HCT116 (cell line): ENCODE measurements at regions not wholly inside any gene's neighbourhood (a gene's known extent, or its start where the extent isn't known, plus 50 kb on each side); places are given as distances from the start of the nearest gene placed in this dataset.

Experiments
- ATAC-seq: fragments of 200-7000 bp; cut with Tn5 transposase; 2 replicates; pipeline ENCODE4 v1.9.1; 2020; ENCODE audit warnings: mild to moderate bottlenecking, moderate library complexity
- BruUV-seq: library from RNA; stranded (reverse); fragments of 400-500 nt; replicated peaks from 2 replicates; lab custom pipeline; 2021; lab: Mats Ljungman, UMichigan
- CTCF ChIA-PET: fragments of 300-600 bp; sonication (Branson Sonifier 250); formaldehyde crosslinking; loops from one replicate; lab custom pipeline; 2021; ENCODE audit warnings: antibody characterized with exemption; lab: Charles Lee
- POLR2A ChIA-PET: fragments of 300-600, 350-600 bp; sonication (Branson Sonifier 250); formaldehyde crosslinking; loops from one replicate; lab custom pipeline; 2021; ENCODE audit warnings: antibody characterized with exemption; lab: Charles Lee
- RAD21 ChIA-PET, 2 experiments: fragments of 300-600 bp; sonication (Branson Sonifier 250); formaldehyde crosslinking; loops; one replicate each; lab custom pipeline; 2023; ENCODE audit warnings: low total read pairs in 2 of 2; ENCODE audit not compliant: uncharacterized antibody in 2 of 2, unreplicated experiment in 2 of 2, low non-redundant PET in 1 of 2; lab: Charles Lee
- DNase-seq: peaks from one replicate; pipeline ENCODE4 v3.0.0-alpha.2; 2010; ENCODE audit warnings: low read depth, low spot score
- H2AFZ ChIP-seq: fragments of 200-600 bp; shearing (Covaris generic), sonication (generic); 2 replicates; pipeline ENCODE4 v1.6.1; 2017; ENCODE audit warnings: low read depth, mixed run types, mixed read lengths, antibody characterized with exemption, low read length; ENCODE audit not compliant: poor library complexity, severe bottlenecking
- H3K27ac ChIP-seq: 2 replicates; pipeline ENCODE4 v1.5.1; 2012; ENCODE audit warnings: low read depth, low read length
- H3K27me3 ChIP-seq: fragments of 200-600 bp; sonication (generic); 2 replicates; pipeline ENCODE4 v1.6.1; 2016; ENCODE audit warnings: mixed run types, low read length, mixed read lengths; ENCODE audit not compliant: insufficient read depth
- H3K36me3 ChIP-seq, 2 experiments: fragments of 200-500 bp in 1 of 2; fragments of 200-600 bp in 1 of 2; sonication (Bioruptor generic) in 1 of 2; sonication (generic) in 1 of 2; 2 replicates each; pipeline versions ENCODE4 v1.5.1 to v1.6.1; 2014 to 2016; ENCODE audit warnings: low read length in 2 of 2, inconsistent platforms in 1 of 2, mixed read lengths in 1 of 2, mixed run types in 1 of 2; ENCODE audit not compliant: insufficient read depth in 2 of 2, control insufficient read depth in 1 of 2
- H3K4me1 ChIP-seq, 2 experiments: fragments of 200-600 bp in 1 of 2; sonication (generic) in 1 of 2; 2 replicates each; pipeline versions ENCODE4 v1.5.1 to v1.6.1; 2012 to 2017; ENCODE audit warnings: low read length in 2 of 2, inconsistent platforms in 1 of 2, mild to moderate bottlenecking in 1 of 2, mixed read lengths in 1 of 2, mixed run types in 1 of 2, moderate library complexity in 1 of 2; ENCODE audit not compliant: insufficient read depth in 2 of 2, control insufficient read depth in 1 of 2
- H3K4me2 ChIP-seq: fragments of 200-600 bp; sonication (generic); 2 replicates; pipeline ENCODE4 v1.6.1; 2017; ENCODE audit warnings: mixed run types, low read length, mixed read lengths
- H3K4me3 ChIP-seq, 2 experiments: fragments of 200-600 bp in 1 of 2; sonication (generic) in 1 of 2; replicated peaks in 1 of 2; 2 replicates each; pipeline ENCODE4 v1.5.1; 2011 to 2016; ENCODE audit warnings: low read length in 2 of 2, control low read depth in 1 of 2, low read depth in 1 of 2, mild to moderate bottlenecking in 1 of 2, mixed read lengths in 1 of 2, mixed run types in 1 of 2
- H3K79me2 ChIP-seq: fragments of 200-600 bp; sonication (generic); 2 replicates; pipeline ENCODE4 v1.6.1; 2017; ENCODE audit warnings: mild to moderate bottlenecking, mixed run types, low read length, moderate library complexity, mixed read lengths; ENCODE audit not compliant: insufficient read depth
- H3K9ac ChIP-seq: fragments of 200-600 bp; sonication (generic); 2 replicates; pipeline ENCODE4 v1.6.1; 2016; ENCODE audit warnings: low read length, mixed read lengths
- H3K9me2 ChIP-seq: fragments of 200-600 bp; sonication (generic), shearing (Covaris generic); 2 replicates; pipeline ENCODE4 v1.6.1; 2017; ENCODE audit warnings: mixed run types, mild to moderate bottlenecking, moderate library complexity; ENCODE audit not compliant: insufficient read depth
- H3K9me3 ChIP-seq, 2 experiments: fragments of 200-500 bp in 1 of 2; fragments of 200-600 bp in 1 of 2; sonication (Bioruptor generic) in 1 of 2; sonication (generic) in 1 of 2; 2 replicates each; pipeline ENCODE4 v1.6.1; 2014 to 2017; ENCODE audit warnings: low read length in 2 of 2, mixed read lengths in 2 of 2, inconsistent platforms in 1 of 2, low read depth in 1 of 2, mild to moderate bottlenecking in 1 of 2, mixed run types in 1 of 2, moderate library complexity in 1 of 2; ENCODE audit not compliant: control insufficient read depth in 1 of 2, insufficient read depth in 1 of 2
- H4K20me1 ChIP-seq: fragments of 200-600 bp; sonication (generic), shearing (Covaris generic); 2 replicates; pipeline ENCODE4 v1.6.1; 2017; ENCODE audit warnings: mixed run types, mild to moderate bottlenecking, moderate library complexity; ENCODE audit not compliant: insufficient read depth
- CBX3 ChIP-seq: IDR thresholded peaks from 2 replicates; pipeline ENCODE4 v1.6.1; 2012; ENCODE audit warnings: low read depth
- EGR1 ChIP-seq: IDR thresholded peaks from 2 replicates; pipeline ENCODE4 v1.6.1; 2012; ENCODE audit warnings: low read depth
- ELF1 ChIP-seq: IDR thresholded peaks from 2 replicates; pipeline ENCODE4 v1.6.1; 2012; ENCODE audit warnings: low read depth, borderline replicate concordance
- EZH2 ChIP-seq: fragments of 200-600 bp; sonication (generic); IDR thresholded peaks from 2 replicates; pipeline ENCODE4 v1.6.1; 2017; ENCODE audit warnings: antibody characterized with exemption, mixed run types
- FOSL1 ChIP-seq: IDR thresholded peaks from 2 replicates; pipeline ENCODE4 v1.6.1; 2012; ENCODE audit warnings: low read depth
- JUND ChIP-seq: IDR thresholded peaks from 2 replicates; pipeline ENCODE4 v1.6.1; 2012
- POLR2A ChIP-seq: IDR thresholded peaks from 2 replicates; pipeline ENCODE4 v1.7.0; 2011; ENCODE audit warnings: borderline replicate concordance; ENCODE audit not compliant: insufficient read depth, insufficient read length; ENCODE audit errors: extremely low read depth
- POLR2AphosphoS5 ChIP-seq: IDR thresholded peaks from 2 replicates; pipeline ENCODE4 v1.6.1; 2011; ENCODE audit warnings: mild to moderate bottlenecking, low read depth, low read length, moderate library complexity
- RAD21 ChIP-seq: IDR thresholded peaks from 2 replicates; pipeline ENCODE4 v1.6.1; 2012; ENCODE audit warnings: low read depth, mild to moderate bottlenecking
- SIN3A ChIP-seq: IDR thresholded peaks from 2 replicates; pipeline ENCODE4 v1.6.1; 2012; ENCODE audit warnings: low read depth
- SP1 ChIP-seq: IDR thresholded peaks from 2 replicates; pipeline ENCODE4 v1.6.1; 2012; ENCODE audit warnings: low read depth
- SRF ChIP-seq: IDR thresholded peaks from 2 replicates; pipeline ENCODE4 v1.6.1; 2012; ENCODE audit warnings: low read depth
- TCF7L2 ChIP-seq: IDR thresholded peaks from 2 replicates; pipeline ENCODE4 v1.7.0; 2011; ENCODE audit warnings: borderline replicate concordance, inconsistent platforms; ENCODE audit not compliant: insufficient read depth, insufficient read length; ENCODE audit errors: extremely low read depth
- ZFX ChIP-seq: fragments of 450-650 bp; IDR thresholded peaks from 2 replicates; pipeline ENCODE4 v1.6.1; 2017
- ZNF274 ChIP-seq: fragments of 200-500 bp; sonication (Bioruptor generic); IDR thresholded peaks from 2 replicates; pipeline ENCODE4 v1.6.1; 2014; ENCODE audit warnings: mild to moderate bottlenecking, low read depth, low read length, inconsistent platforms
- intact Hi-C: fragments of 100-400 bp; cut with micrococcal nuclease; formaldehyde crosslinking; loops from 2 replicates; pipeline ENCODE4 v1.10.0; 2022
- TF ChIP-seq, protein P1 (sequence below): IDR thresholded peaks from 2 replicates; pipeline ENCODE4 v1.6.1; 2011; ENCODE audit warnings: mild to moderate bottlenecking, low read length, moderate library complexity; ENCODE audit not compliant: insufficient replicate concordance; ENCODE audit errors: extremely low read depth
- TF ChIP-seq, protein P2 (sequence below): IDR thresholded peaks from 2 replicates; pipeline ENCODE4 v1.6.1; 2012
- TF ChIP-seq, protein P3 (sequence below): IDR thresholded peaks from 2 replicates; pipeline ENCODE4 v1.6.1; 2012; ENCODE audit warnings: low read depth
- TF ChIP-seq, protein P4 (sequence below), 3 experiments: fragments of 200-600 bp in 1 of 3; sonication (generic) in 1 of 3; IDR thresholded peaks in 2 of 3; conservative IDR thresholded peaks in 1 of 3; 2 replicates each; pipeline ENCODE4 v1.5.1; 2012 to 2017; ENCODE audit warnings: low read depth in 2 of 3, low read length in 2 of 3, antibody characterized with exemption in 1 of 3, borderline replicate concordance in 1 of 3, control low read depth in 1 of 3, mild to moderate bottlenecking in 1 of 3, mixed read lengths in 1 of 3, mixed run types in 1 of 3, moderate library complexity in 1 of 3; ENCODE audit not compliant: insufficient read depth in 1 of 3
- TF ChIP-seq, protein P5 (sequence below): IDR thresholded peaks from 2 replicates; pipeline ENCODE4 v1.6.1; 2012

DNA sequence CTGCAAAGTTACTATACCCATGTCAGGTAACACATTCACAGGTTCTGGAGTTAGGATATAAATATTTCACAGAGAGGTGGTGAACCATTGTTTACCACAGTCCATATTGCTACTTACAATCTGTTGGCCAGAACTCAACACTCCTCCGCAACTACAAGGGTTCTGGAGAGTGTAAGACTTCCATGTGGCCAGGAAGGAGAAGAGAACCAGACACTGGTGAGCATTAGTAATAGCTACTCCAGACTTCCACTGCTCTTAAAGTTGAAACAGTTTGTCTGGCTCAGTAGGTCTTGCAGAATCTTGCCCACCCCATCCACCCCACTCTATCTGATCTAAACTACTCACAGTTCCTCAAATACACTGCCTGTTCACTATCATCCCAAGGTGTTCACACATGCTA, 369.6 kb downstream of the DUSP6 start:
- TF ChIP-seq ZNF274 (no peak), FOSL1 (no peak), EZH2 (no peak), SRF (no peak), SP1 (no peak), EGR1 (no peak), ELF1 (no peak), POLR2A (no peak), JUND (no peak), POLR2AphosphoS5 (no peak), SIN3A (no peak), ZFX (no peak), TCF7L2 (no peak), CBX3 (no peak), RAD21 (no peak)
- TF ChIP-seq, protein P1, sequence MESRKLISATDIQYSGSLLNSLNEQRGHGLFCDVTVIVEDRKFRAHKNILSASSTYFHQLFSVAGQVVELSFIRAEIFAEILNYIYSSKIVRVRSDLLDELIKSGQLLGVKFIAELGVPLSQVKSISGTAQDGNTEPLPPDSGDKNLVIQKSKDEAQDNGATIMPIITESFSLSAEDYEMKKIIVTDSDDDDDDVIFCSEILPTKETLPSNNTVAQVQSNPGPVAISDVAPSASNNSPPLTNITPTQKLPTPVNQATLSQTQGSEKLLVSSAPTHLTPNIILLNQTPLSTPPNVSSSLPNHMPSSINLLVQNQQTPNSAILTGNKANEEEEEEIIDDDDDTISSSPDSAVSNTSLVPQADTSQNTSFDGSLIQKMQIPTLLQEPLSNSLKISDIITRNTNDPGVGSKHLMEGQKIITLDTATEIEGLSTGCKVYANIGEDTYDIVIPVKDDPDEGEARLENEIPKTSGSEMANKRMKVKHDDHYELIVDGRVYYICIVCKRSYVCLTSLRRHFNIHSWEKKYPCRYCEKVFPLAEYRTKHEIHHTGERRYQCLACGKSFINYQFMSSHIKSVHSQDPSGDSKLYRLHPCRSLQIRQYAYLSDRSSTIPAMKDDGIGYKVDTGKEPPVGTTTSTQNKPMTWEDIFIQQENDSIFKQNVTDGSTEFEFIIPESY, result no peak
- TF ChIP-seq, protein P2, sequence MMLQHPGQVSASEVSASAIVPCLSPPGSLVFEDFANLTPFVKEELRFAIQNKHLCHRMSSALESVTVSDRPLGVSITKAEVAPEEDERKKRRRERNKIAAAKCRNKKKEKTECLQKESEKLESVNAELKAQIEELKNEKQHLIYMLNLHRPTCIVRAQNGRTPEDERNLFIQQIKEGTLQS, result no peak
- TF ChIP-seq, protein P3, sequence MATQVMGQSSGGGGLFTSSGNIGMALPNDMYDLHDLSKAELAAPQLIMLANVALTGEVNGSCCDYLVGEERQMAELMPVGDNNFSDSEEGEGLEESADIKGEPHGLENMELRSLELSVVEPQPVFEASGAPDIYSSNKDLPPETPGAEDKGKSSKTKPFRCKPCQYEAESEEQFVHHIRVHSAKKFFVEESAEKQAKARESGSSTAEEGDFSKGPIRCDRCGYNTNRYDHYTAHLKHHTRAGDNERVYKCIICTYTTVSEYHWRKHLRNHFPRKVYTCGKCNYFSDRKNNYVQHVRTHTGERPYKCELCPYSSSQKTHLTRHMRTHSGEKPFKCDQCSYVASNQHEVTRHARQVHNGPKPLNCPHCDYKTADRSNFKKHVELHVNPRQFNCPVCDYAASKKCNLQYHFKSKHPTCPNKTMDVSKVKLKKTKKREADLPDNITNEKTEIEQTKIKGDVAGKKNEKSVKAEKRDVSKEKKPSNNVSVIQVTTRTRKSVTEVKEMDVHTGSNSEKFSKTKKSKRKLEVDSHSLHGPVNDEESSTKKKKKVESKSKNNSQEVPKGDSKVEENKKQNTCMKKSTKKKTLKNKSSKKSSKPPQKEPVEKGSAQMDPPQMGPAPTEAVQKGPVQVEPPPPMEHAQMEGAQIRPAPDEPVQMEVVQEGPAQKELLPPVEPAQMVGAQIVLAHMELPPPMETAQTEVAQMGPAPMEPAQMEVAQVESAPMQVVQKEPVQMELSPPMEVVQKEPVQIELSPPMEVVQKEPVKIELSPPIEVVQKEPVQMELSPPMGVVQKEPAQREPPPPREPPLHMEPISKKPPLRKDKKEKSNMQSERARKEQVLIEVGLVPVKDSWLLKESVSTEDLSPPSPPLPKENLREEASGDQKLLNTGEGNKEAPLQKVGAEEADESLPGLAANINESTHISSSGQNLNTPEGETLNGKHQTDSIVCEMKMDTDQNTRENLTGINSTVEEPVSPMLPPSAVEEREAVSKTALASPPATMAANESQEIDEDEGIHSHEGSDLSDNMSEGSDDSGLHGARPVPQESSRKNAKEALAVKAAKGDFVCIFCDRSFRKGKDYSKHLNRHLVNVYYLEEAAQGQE, result no peak
- TF ChIP-seq, protein P4, sequence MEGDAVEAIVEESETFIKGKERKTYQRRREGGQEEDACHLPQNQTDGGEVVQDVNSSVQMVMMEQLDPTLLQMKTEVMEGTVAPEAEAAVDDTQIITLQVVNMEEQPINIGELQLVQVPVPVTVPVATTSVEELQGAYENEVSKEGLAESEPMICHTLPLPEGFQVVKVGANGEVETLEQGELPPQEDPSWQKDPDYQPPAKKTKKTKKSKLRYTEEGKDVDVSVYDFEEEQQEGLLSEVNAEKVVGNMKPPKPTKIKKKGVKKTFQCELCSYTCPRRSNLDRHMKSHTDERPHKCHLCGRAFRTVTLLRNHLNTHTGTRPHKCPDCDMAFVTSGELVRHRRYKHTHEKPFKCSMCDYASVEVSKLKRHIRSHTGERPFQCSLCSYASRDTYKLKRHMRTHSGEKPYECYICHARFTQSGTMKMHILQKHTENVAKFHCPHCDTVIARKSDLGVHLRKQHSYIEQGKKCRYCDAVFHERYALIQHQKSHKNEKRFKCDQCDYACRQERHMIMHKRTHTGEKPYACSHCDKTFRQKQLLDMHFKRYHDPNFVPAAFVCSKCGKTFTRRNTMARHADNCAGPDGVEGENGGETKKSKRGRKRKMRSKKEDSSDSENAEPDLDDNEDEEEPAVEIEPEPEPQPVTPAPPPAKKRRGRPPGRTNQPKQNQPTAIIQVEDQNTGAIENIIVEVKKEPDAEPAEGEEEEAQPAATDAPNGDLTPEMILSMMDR (IDR thresholded peaks at IDR 0.05 in 2 of 3, conservative IDR thresholded peaks at IDR 0.05 in 1 of 3; ENCODE audit: borderline replicate concordance in 1 of 3, insufficient read depth in 1 of 3, low read depth in 2 of 3, low read length in 2 of 3), result no peak
- TF ChIP-seq, protein P5, sequence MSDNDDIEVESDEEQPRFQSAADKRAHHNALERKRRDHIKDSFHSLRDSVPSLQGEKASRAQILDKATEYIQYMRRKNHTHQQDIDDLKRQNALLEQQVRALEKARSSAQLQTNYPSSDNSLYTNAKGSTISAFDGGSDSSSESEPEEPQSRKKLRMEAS, result no peak
- Histone ChIP-seq H3K9me2 (no peaks in the 10 kb centered on the region), H3K4me3 (no peak overlapping the region), H3K79me2 (peaks cover 54% of the 10 kb centered on the region), H3K9me3 (no peaks in the 10 kb centered on the region; a peak in 1 of 4 replicates), H2AFZ (no peak overlapping the region), H3K4me1 (peaks cover 14 to 32% of the 10 kb centered on the region in 2 experiments; a peak in 2 of 4 replicates), H4K20me1 (no peaks in the 10 kb centered on the region), H3K36me3 (no peaks in the 10 kb centered on the region; a peak in 1 of 4 replicates), H3K27me3 (no peaks in the 10 kb centered on the region), H3K27ac (no peak overlapping the region), H3K9ac (no peak overlapping the region), H3K4me2 (no peak overlapping the region)
- RAD21 ChIA-PET, result no interaction called here
- CTCF ChIA-PET, result no interaction called here
- intact Hi-C loops, result no loop called here
- DNase-seq (no peak), ATAC-seq (no peak)
- no TSS peak for BruUV-seq
- POLR2A ChIA-PET, result no interaction called here
